Spleen (tissue), 7 donors: ENCODE measurements at regions not wholly inside any gene's neighbourhood (a gene's known extent, or its start where the extent isn't known, plus 50 kb on each side); places are given as distances from the start of the nearest gene placed in this dataset.

Experiments
- CTCF ChIP-seq, 11 experiments: fragments of 200-600 bp in 7 of 11; fragments of 450-650 bp in 4 of 11; sonication (generic) in 4 of 11; IDR thresholded peaks in 8 of 11; conservative IDR thresholded peaks in 3 of 11; 1 replicate in 7 of 11; 2 replicates in 4 of 11; pipeline versions ENCODE4 v1.4.0 to v1.8.0; 2016 to 2021; ENCODE audit warnings: antibody characterized with exemption in 11 of 11, inconsistent platforms in 4 of 11, mild to moderate bottlenecking in 1 of 11
- POLR2A ChIP-seq, 3 donors: fragments of 450-650 bp; IDR thresholded peaks; one replicate each; pipeline ENCODE4 v1.5.1; 2017; ENCODE audit warnings: antibody characterized with exemption in 3 of 3, mild to moderate bottlenecking in 1 of 3
- POLR2AphosphoS5 ChIP-seq, 3 donors: sonication (generic); formaldehyde crosslinking; IDR thresholded peaks; one replicate each; pipeline ENCODE4 v1.5.1; 2017; ENCODE audit warnings: antibody characterized with exemption in 3 of 3
- donor health status: DM: no; HTN: no; CAD: no; lungs with moderate emphysema.
- donor health status: DM: no; HTN: no; CAD: no.
- donor health status: DM: no; HTN: no; CAD: no.

- TF ChIP-seq CTCF (IDR thresholded peaks at IDR 0.05 in 8 of 11, conservative IDR thresholded peaks at IDR 0.05 in 3 of 11): no peak
- TF ChIP-seq POLR2AphosphoS5 (IDR thresholded peaks at IDR 0.05): no peak
- no peak for TF ChIP-seq POLR2A (IDR thresholded peaks at IDR 0.05)
These were observed 266.7 kb downstream of the C3orf38 start for GRCh38 chr3:88416436-88416835.
